Lung (tissue), 11 donors: ENCODE measurements at regions not wholly inside any gene's neighbourhood (a gene's known extent, or its start where the extent isn't known, plus 50 kb on each side); places are given as distances from the start of the nearest gene placed in this dataset.
A peak's percentile ranks its signal among the peaks of the same experiment; 100 is the strongest.

Experiments used
- ATAC-seq: fragments of 200-7000 bp; cut with Tn5 transposase; one replicate; pipeline ENCODE4 v1.9.1; 2020; ENCODE audit warnings: moderate number of reproducible peaks; ENCODE audit not compliant: insufficient read depth, low FRiP score
- DNase-seq, 3 donors: peaks; one replicate each; pipeline ENCODE4 v3.0.0-alpha.2; 2013 to 2017
- H3K27ac ChIP-seq, 2 donors: one replicate each; pipeline ENCODE4 v1.5.1; 2013; ENCODE audit warnings: mild to moderate bottlenecking in 2 of 2, moderate library complexity in 2 of 2, control low read depth in 1 of 2, inconsistent platforms in 1 of 2, low read depth in 1 of 2, low read length in 1 of 2
- H3K27me3 ChIP-seq, 3 donors: one replicate each; pipeline ENCODE4 v1.5.1; 2013; ENCODE audit warnings: low read length in 2 of 3; ENCODE audit not compliant: control insufficient read depth in 3 of 3, insufficient read depth in 3 of 3
- H3K36me3 ChIP-seq, 4 donors: one replicate each; pipeline ENCODE4 v1.5.1; 2013; ENCODE audit warnings: low read length in 4 of 4, mild to moderate bottlenecking in 1 of 4, moderate library complexity in 1 of 4; ENCODE audit not compliant: control insufficient read depth in 4 of 4, insufficient read depth in 4 of 4
- H3K4me1 ChIP-seq, 5 donors: one replicate each; pipeline ENCODE4 v1.5.1; 2013; ENCODE audit warnings: low read length in 5 of 5, mild to moderate bottlenecking in 2 of 5, moderate library complexity in 1 of 5; ENCODE audit not compliant: control insufficient read depth in 5 of 5, insufficient read depth in 5 of 5
- H3K4me3 ChIP-seq: one replicate; pipeline ENCODE4 v1.5.1; 2013; ENCODE audit warnings: mild to moderate bottlenecking, control low read depth, moderate library complexity
- H3K9ac ChIP-seq, 2 donors: one replicate each; pipeline ENCODE4 v1.5.1; 2013; ENCODE audit warnings: low read length in 2 of 2, control low read depth in 1 of 2; ENCODE audit not compliant: insufficient read depth in 1 of 2
- H3K9me3 ChIP-seq, 4 donors: one replicate each; pipeline ENCODE4 v1.5.1; 2013; ENCODE audit warnings: low read length in 3 of 4, mild to moderate bottlenecking in 1 of 4, moderate library complexity in 1 of 4; ENCODE audit not compliant: control insufficient read depth in 4 of 4, insufficient read depth in 3 of 4
- WGBS, 2 donors: extraction: QIAGEN DNeasy Blood & Tissue Kit; methylation state at CpG; one replicate each; pipeline ENCODE4 v1.1.7; 2013; 5-methylcytosine and 5-hydroxymethylcytosine counted together
- TF ChIP-seq, protein P1 (sequence below): IDR thresholded peaks from 2 replicates; pipeline ENCODE4 v1.5.1; 2012; ENCODE audit warnings: mild to moderate bottlenecking; ENCODE audit errors: control extremely low read depth, extremely low read depth
- donor health status: control.
- donor health status: control.
- donor health status: Bipolar disorder and iron deficiency.
- donor health status: healthy.
- donor health status: DM: yes; HTN: yes; CAD: no.

DNA sequence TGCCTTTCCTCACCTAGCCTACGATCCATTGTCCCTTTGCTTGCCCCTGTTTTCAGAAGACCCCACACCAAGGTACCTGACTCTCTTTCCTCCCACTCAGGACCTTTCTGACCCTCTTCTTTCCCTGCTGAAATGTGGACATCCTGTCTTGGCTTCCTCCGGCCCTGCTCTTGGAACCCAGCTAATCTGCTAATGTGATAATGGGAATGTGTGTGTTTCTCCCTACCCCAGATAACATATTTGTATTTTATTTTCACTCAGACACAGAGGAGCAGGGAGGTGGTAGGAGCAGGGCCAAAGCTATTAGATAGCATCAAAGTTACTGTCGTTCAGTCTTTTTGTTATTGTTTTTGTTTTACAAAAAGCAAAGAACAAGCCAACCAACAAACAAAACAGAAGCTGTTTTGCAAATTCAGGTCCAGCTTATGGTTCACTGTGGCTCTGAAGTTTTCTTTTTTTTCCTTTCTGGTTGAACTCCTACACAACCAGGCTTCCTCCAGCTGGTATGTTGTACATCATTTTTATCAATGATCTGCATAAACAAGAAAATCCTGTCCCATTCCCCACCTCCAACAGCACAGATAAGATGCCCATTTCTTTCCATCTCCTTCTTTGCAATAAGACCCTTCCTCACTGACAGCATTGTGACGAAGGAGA is 137.3 kb downstream of the C12orf75 start:
- H3K9ac ChIP-seq: no peak overlapping the region
- no peaks in the 10 kb centered on the region for H3K27me3 ChIP-seq
- H3K9me3 ChIP-seq: no peaks in the 10 kb centered on the region
- ATAC-seq (no peak), DNase-seq (no peak)
- H3K4me3 ChIP-seq: no peak overlapping the region
- H3K4me1 ChIP-seq: peaks cover 0 to 12% (median 0%) of the 10 kb centered on the region in 5 donors
- H3K27ac ChIP-seq: peak overlapping the region; percentile 58 to 78
- TF ChIP-seq, protein P1, sequence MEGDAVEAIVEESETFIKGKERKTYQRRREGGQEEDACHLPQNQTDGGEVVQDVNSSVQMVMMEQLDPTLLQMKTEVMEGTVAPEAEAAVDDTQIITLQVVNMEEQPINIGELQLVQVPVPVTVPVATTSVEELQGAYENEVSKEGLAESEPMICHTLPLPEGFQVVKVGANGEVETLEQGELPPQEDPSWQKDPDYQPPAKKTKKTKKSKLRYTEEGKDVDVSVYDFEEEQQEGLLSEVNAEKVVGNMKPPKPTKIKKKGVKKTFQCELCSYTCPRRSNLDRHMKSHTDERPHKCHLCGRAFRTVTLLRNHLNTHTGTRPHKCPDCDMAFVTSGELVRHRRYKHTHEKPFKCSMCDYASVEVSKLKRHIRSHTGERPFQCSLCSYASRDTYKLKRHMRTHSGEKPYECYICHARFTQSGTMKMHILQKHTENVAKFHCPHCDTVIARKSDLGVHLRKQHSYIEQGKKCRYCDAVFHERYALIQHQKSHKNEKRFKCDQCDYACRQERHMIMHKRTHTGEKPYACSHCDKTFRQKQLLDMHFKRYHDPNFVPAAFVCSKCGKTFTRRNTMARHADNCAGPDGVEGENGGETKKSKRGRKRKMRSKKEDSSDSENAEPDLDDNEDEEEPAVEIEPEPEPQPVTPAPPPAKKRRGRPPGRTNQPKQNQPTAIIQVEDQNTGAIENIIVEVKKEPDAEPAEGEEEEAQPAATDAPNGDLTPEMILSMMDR: no peak
- 63 to 65% methylated on average over 4 of the region's 4 CpGs for WGBS, 2 donors
- no peaks in the 10 kb centered on the region for H3K36me3 ChIP-seq

DNA sequence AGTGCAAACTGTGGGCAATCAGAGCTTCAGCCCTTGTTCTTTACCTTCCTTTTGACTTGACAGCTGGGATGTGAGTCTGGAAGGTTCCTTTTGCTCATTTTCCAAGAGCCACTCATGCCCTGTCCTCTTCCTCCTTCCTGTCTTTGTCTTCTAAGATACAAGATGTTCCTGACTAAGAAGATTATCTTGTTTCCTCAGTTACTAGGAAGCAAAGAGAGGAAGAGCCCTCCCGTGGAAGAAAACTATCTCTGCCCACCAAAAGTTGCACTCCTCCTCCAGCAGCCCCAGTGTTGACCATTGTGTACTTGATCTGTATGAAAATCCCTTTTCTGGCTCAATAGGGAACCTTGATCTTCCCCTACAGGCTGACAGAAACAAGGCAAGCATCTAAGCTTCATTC is 138.0 kb downstream of the C12orf75 start:
- no peaks in the 10 kb centered on the region for H3K9me3 ChIP-seq
- peaks cover 0 to 12% (median 0%) of the 10 kb centered on the region in 5 donors for H3K4me1 ChIP-seq
- ATAC-seq (no peak), DNase-seq (no peak)
- TF ChIP-seq, protein P1: no peak
- WGBS, 2 donors: 6 to 33% methylated on average over 1 of the region's 1 CpG
- H3K4me3 ChIP-seq: no peak overlapping the region
- H3K36me3 ChIP-seq: no peaks in the 10 kb centered on the region
- no peak overlapping the region for H3K9ac ChIP-seq
- H3K27me3 ChIP-seq: no peaks in the 10 kb centered on the region
- H3K27ac ChIP-seq: peak overlapping the region in 1 of 2 donors; percentile 58

DNA sequence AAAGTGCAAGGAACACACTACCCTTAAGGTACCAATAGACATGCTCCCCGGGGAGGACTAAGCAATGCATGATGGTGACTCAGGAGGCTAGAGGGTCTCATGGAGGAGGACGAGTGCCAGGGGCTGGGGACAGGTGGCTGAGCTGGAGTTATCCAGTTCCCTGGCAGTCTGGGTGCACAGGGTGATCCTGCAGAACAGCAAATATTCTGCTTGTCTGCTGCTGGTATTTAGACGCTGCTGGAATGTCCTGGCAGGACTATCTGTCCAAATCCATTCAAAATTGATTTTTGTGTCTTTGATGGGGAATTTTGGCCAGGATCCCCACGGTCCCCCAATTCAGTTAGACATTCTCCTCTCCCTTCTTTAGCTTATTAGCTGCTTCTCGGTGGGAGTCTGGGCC is 138.7 kb downstream of the C12orf75 start:
- TF ChIP-seq, protein P1: no peak
- Histone ChIP-seq H3K9ac (no peak overlapping the region), H3K27me3 (no peaks in the 10 kb centered on the region), H3K9me3 (no peaks in the 10 kb centered on the region), H3K27ac (peak overlapping the region in 1 of 2 donors; percentile 46), H3K4me1 (peaks cover 0 to 12% (median 0%) of the 10 kb centered on the region in 5 donors), H3K36me3 (no peaks in the 10 kb centered on the region), H3K4me3 (no peak overlapping the region)
- WGBS, 2 donors: 70 to 89% methylated on average over 5 of the region's 5 CpGs
- ATAC-seq: no peak
- no peak for DNase-seq

DNA sequence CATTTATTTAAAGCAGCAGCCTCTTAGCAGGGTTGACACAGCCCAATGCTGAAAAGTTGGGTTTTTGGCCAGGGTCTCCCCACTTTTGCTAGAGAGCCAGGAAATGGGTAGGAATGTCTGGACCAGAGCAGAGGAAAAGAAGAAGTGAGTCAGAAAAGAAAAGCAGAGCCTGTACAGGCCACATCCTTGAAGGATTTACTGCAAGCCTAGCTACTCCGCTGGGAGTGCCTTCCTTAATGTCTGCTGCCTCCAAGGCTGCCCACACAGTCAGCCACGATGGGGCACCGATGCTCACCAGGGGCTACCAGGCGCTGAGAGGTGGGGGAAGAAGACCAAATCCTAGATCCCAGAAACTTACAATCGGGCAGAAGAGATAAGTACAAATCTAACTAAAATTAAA is 139.2 kb downstream of the C12orf75 start:
- no peaks in the 10 kb centered on the region for H3K36me3 ChIP-seq
- DNase-seq (no peak), ATAC-seq (no peak)
- WGBS, 2 donors: 73 to 77% methylated on average over 5 of the region's 5 CpGs
- no peak overlapping the region for H3K4me3 ChIP-seq
- peaks cover 0 to 12% (median 0%) of the 10 kb centered on the region in 5 donors for H3K4me1 ChIP-seq
- no peak overlapping the region for H3K9ac ChIP-seq
- H3K9me3 ChIP-seq: peaks cover 0 to 2% (median 0%) of the 10 kb centered on the region in 4 donors
- no peaks in the 10 kb centered on the region for H3K27me3 ChIP-seq
- peak overlapping the region in 1 of 2 donors; percentile 46 for H3K27ac ChIP-seq
- TF ChIP-seq, protein P1: no peak
